H1 (cell line): ENCODE measurements at regions not wholly inside any gene's neighbourhood (a gene's known extent, or its start where the extent isn't known, plus 50 kb on each side); places are given as distances from the start of the nearest gene placed in this dataset.

Experiments
- CTCF ChIA-PET: fragments of 300-600 bp; sonication (Branson Sonifier 250); formaldehyde crosslinking; loops from one replicate; lab custom pipeline; 2021; ENCODE audit not compliant: partially characterized antibody; lab: Charles Lee
- POLR2A ChIA-PET: fragments of 300-600 bp; sonication (Branson Sonifier 250); formaldehyde crosslinking; loops from one replicate; lab custom pipeline; 2021; ENCODE audit warnings: inconsistent platforms; ENCODE audit not compliant: partially characterized antibody; lab: Charles Lee
- DNase-seq, 2 experiments: peaks; one replicate each; pipeline versions ENCODE4 v3.0.0 to v3.0.0-alpha.2; 2010 to 2022; ENCODE audit warnings: low spot score in 2 of 2, low read depth in 1 of 2, mixed read lengths in 1 of 2
- FAIRE-seq: peaks from 2 replicates; lab custom pipeline; 2011; peaks lifted over from hg19 to GRCh38; lab: Jason Lieb, UNC
- H2AFZ ChIP-seq: 2 replicates; pipeline ENCODE4 v1.8.1; 2012; ENCODE audit warnings: low read length, inconsistent platforms
- H2AK5ac ChIP-seq: 2 replicates; pipeline ENCODE4 v1.6.1; 2013; ENCODE audit warnings: low read depth, low read length
- H2BK120ac ChIP-seq: replicated peaks from 2 replicates; pipeline ENCODE3; 2013; ENCODE audit warnings: low read depth, low read length, inconsistent platforms
- H2BK12ac ChIP-seq: 2 replicates; pipeline ENCODE4 v1.6.1; 2013; ENCODE audit warnings: low read depth, low read length
- H2BK15ac ChIP-seq: 2 replicates; pipeline ENCODE4 v1.6.1; 2013; ENCODE audit warnings: low read length
- H2BK20ac ChIP-seq: 2 replicates; pipeline ENCODE4 v1.6.1; 2013; ENCODE audit warnings: low read length
- H2BK5ac ChIP-seq: 2 replicates; pipeline ENCODE4 v1.6.1; 2013; ENCODE audit warnings: low read depth, low read length
- H3K14ac ChIP-seq: 2 replicates; pipeline ENCODE4 v1.6.1; 2013; ENCODE audit warnings: inconsistent platforms; ENCODE audit not compliant: insufficient read length
- H3K18ac ChIP-seq: 2 replicates; pipeline ENCODE4 v1.6.1; 2013; ENCODE audit warnings: low read length; ENCODE audit errors: extremely low read depth
- H3K23ac ChIP-seq: 2 replicates; pipeline ENCODE4 v1.6.1; 2013; ENCODE audit warnings: inconsistent platforms; ENCODE audit not compliant: insufficient read length
- H3K23me2 ChIP-seq: 2 replicates; pipeline ENCODE4 v1.6.1; 2013; ENCODE audit warnings: low read depth, low read length
- H3K27ac ChIP-seq: 2 replicates; pipeline ENCODE4 v1.6.1; 2011; ENCODE audit warnings: low read depth, low read length, inconsistent platforms
- H3K27me3 ChIP-seq, 4 experiments: replicated peaks in 1 of 4; 1 replicate in 1 of 4; 2 replicates in 3 of 4; pipeline versions ENCODE4 v1.6.1 to v1.8.1; 2011 to 2013; ENCODE audit warnings: low read length in 3 of 4, mild to moderate bottlenecking in 3 of 4, inconsistent platforms in 2 of 4, mixed read lengths in 2 of 4, moderate library complexity in 1 of 4; ENCODE audit not compliant: control insufficient read depth in 3 of 4, insufficient read depth in 3 of 4; ENCODE audit errors: extremely low read depth in 1 of 4
- H3K36me3 ChIP-seq, 4 experiments: 2 replicates each; pipeline versions ENCODE4 v1.6.1 to v1.8.1; 2011 to 2013; ENCODE audit warnings: mild to moderate bottlenecking in 4 of 4, low read length in 3 of 4, moderate library complexity in 2 of 4, control low read depth in 1 of 4, inconsistent platforms in 1 of 4; ENCODE audit not compliant: insufficient read depth in 4 of 4, control insufficient read depth in 2 of 4
- H3K4ac ChIP-seq: replicated peaks from 2 replicates; pipeline ENCODE3; 2013; ENCODE audit warnings: low read length, low read depth, mixed read lengths, inconsistent platforms; ENCODE audit not compliant: insufficient read length
- H3K4me1 ChIP-seq, 4 experiments: replicated peaks in 1 of 4; 1 replicate in 1 of 4; 2 replicates in 3 of 4; pipeline versions ENCODE4 v1.6.1 to v1.8.1; 2011 to 2013; ENCODE audit warnings: low read length in 3 of 4, inconsistent platforms in 2 of 4, mixed read lengths in 1 of 4; ENCODE audit not compliant: insufficient read depth in 4 of 4, control insufficient read depth in 3 of 4
- H3K4me2 ChIP-seq, 2 experiments: 2 replicates each; pipeline versions ENCODE4 v1.6.1 to v1.8.1; 2011 to 2013; ENCODE audit warnings: low read depth in 2 of 2, low read length in 2 of 2, control low read depth in 1 of 2, inconsistent platforms in 1 of 2, mild to moderate bottlenecking in 1 of 2; ENCODE audit not compliant: insufficient read depth in 1 of 2
- H3K4me3 ChIP-seq, 4 experiments: fragments of 200-600, 300-600 bp in 1 of 4; sonication (generic), shearing (Covaris generic), sonication (Bioruptor Twin) in 1 of 4; 2 replicates each; pipeline versions ENCODE4 v1.5.1 to v1.8.1; 2011 to 2016; ENCODE audit warnings: low read length in 4 of 4, low read depth in 3 of 4, control low read depth in 2 of 4, inconsistent platforms in 2 of 4, mild to moderate bottlenecking in 2 of 4, mixed read lengths in 1 of 4, moderate library complexity in 1 of 4; ENCODE audit not compliant: insufficient read depth in 2 of 4; ENCODE audit errors: extremely low read depth in 1 of 4
- H3K56ac ChIP-seq: replicated peaks from 2 replicates; pipeline ENCODE3; 2013; ENCODE audit warnings: low read depth, mild to moderate bottlenecking, mixed read lengths, low read length, inconsistent platforms; ENCODE audit not compliant: insufficient read length
- H3K79me1 ChIP-seq: 2 replicates; pipeline ENCODE4 v1.6.1; 2013; ENCODE audit warnings: low read depth, low read length, control low read depth
- H3K79me2 ChIP-seq, 2 experiments: 2 replicates each; pipeline versions ENCODE4 v1.6.1 to v1.8.1; 2012 to 2013; ENCODE audit warnings: low read length in 2 of 2, mild to moderate bottlenecking in 2 of 2, inconsistent platforms in 1 of 2; ENCODE audit not compliant: insufficient read depth in 2 of 2, control insufficient read depth in 1 of 2
- H3K9ac ChIP-seq, 4 experiments: replicated peaks in 1 of 4; 1 replicate in 1 of 4; 2 replicates in 3 of 4; pipeline versions ENCODE4 v1.6.1 to v1.8.1; 2011 to 2013; ENCODE audit warnings: low read depth in 3 of 4, low read length in 3 of 4, control low read depth in 2 of 4, mild to moderate bottlenecking in 2 of 4, moderate library complexity in 2 of 4, inconsistent platforms in 1 of 4; ENCODE audit errors: extremely low read depth in 1 of 4
- H3K9me3 ChIP-seq, 2 experiments: 2 replicates each; pipeline versions ENCODE4 v1.6.1 to v1.8.1; 2012 to 2013; ENCODE audit warnings: mild to moderate bottlenecking in 2 of 2, moderate library complexity in 2 of 2, control low read depth in 1 of 2, inconsistent platforms in 1 of 2, low read depth in 1 of 2, low read length in 1 of 2, mixed read lengths in 1 of 2; ENCODE audit not compliant: insufficient read depth in 2 of 2
- H4K20me1 ChIP-seq, 2 experiments: replicated peaks in 1 of 2; 2 replicates each; pipeline versions ENCODE3 to v1.8.1; 2011 to 2013; ENCODE audit warnings: inconsistent platforms in 2 of 2, low read length in 2 of 2, mild to moderate bottlenecking in 1 of 2; ENCODE audit not compliant: insufficient read depth in 2 of 2, control insufficient read depth in 1 of 2
- H4K5ac ChIP-seq: 2 replicates; pipeline ENCODE4 v1.6.1; 2013; ENCODE audit warnings: low read length, low read depth, mixed read lengths, inconsistent platforms; ENCODE audit not compliant: insufficient read length
- H4K8ac ChIP-seq: 2 replicates; pipeline ENCODE4 v1.8.0; 2013; ENCODE audit warnings: mild to moderate bottlenecking, moderate library complexity, low read length, inconsistent platforms; ENCODE audit not compliant: insufficient read depth; ENCODE audit errors: extremely low read depth
- H4K91ac ChIP-seq: replicated peaks from 2 replicates; pipeline ENCODE3; 2013; ENCODE audit warnings: low read length, mixed read lengths, inconsistent platforms; ENCODE audit not compliant: insufficient read length
- ASH2L ChIP-seq: fragments of 200-600, 300-600 bp; sonication (generic); IDR thresholded peaks from one replicate; pipeline ENCODE4 v1.7.1; 2017; ENCODE audit warnings: low read length
- BACH1 ChIP-seq: IDR thresholded peaks from 2 replicates; pipeline ENCODE4 v1.6.1; 2012; ENCODE audit warnings: low read length, improper control_type of control experiment
- BRCA1 ChIP-seq: IDR thresholded peaks from 2 replicates; pipeline ENCODE4 v1.6.1; 2012; ENCODE audit warnings: low read depth, low read length, improper control_type of control experiment
- CBX5 ChIP-seq: fragments of 300-800, 300-1000 bp; sonication (generic); IDR thresholded peaks from 2 replicates; pipeline ENCODE4 v1.7.1; 2016; ENCODE audit warnings: antibody characterized with exemption, low read length, low read depth
- CHD2 ChIP-seq: IDR thresholded peaks from 2 replicates; pipeline ENCODE4 v1.6.1; 2012; ENCODE audit warnings: low read length, improper control_type of control experiment
- CTCF ChIP-seq, 3 experiments: IDR thresholded peaks; 1 replicate in 2 of 3; 2 replicates in 1 of 3; pipeline versions ENCODE4 v1.5.1 to v1.6.1; 2011; ENCODE audit warnings: low read length in 3 of 3, mild to moderate bottlenecking in 3 of 3, inconsistent platforms in 2 of 3, low read depth in 1 of 3, moderate library complexity in 1 of 3; ENCODE audit not compliant: insufficient read depth in 1 of 3; ENCODE audit errors: control extremely low read depth in 1 of 3
- KDM5A ChIP-seq: fragments of 200-600 bp; IDR thresholded peaks from 2 replicates; pipeline ENCODE4 v1.7.1; 2012; ENCODE audit warnings: mild to moderate bottlenecking, low read length, inconsistent platforms, mixed read lengths
- NRF1 ChIP-seq: IDR thresholded peaks from 2 replicates; pipeline ENCODE4 v1.6.1; 2011; ENCODE audit warnings: mild to moderate bottlenecking, low read depth, low read length, improper control_type of control experiment
- POU5F1 ChIP-seq: IDR thresholded peaks from 2 replicates; pipeline ENCODE4 v1.6.1; 2011; ENCODE audit warnings: low read depth, mild to moderate bottlenecking, low read length, moderate library complexity
- RNF2 ChIP-seq: fragments of 200-900, 300-1000 bp; sonication (generic); IDR thresholded peaks from 2 replicates; pipeline ENCODE4 v1.7.1; 2016; ENCODE audit warnings: borderline replicate concordance, low read depth, mild to moderate bottlenecking, antibody characterized with exemption, low read length; ENCODE audit not compliant: poor library complexity, severe bottlenecking; ENCODE audit errors: missing control alignments
- SAP30 ChIP-seq: fragments of 300-600 bp; sonication (generic); IDR thresholded peaks from 2 replicates; pipeline ENCODE4 v1.7.1; 2012; ENCODE audit warnings: low read length, moderate library complexity, mild to moderate bottlenecking, inconsistent platforms; ENCODE audit not compliant: insufficient read depth, insufficient replicate concordance
- TBP ChIP-seq: IDR thresholded peaks from 2 replicates; pipeline ENCODE4 v1.6.1; 2011; ENCODE audit warnings: low read depth, low read length, improper control_type of control experiment
- TEAD4 ChIP-seq: IDR thresholded peaks from 2 replicates; pipeline ENCODE4 v1.6.1; 2012; ENCODE audit warnings: low read depth, low read length, inconsistent platforms, mixed read lengths
- WGBS, 2 experiments: shearing (Covaris generic) in 1 of 2; methylation state at CpG; one replicate each; pipeline versions ENCODE4 v1.1.6 to v1.1.7; 2013 to 2015; ENCODE audit warnings: low lambda C conversion rate in 2 of 2, mixed read lengths in 2 of 2, inconsistent platforms in 1 of 2, low coverage in 1 of 2, missing lambda C conversion rate in 1 of 2; ENCODE audit not compliant: insufficient replicate concordance in 2 of 2, insufficient coverage in 1 of 2, insufficient read length in 1 of 2; ENCODE audit errors: extremely low coverage in 1 of 2, missing lambda C conversion rate in 1 of 2; 5-methylcytosine and 5-hydroxymethylcytosine counted together

GRCh38 chr12:98374007-98374406 lies 141.4 kb upstream of the TMPO start:
- H3K4me2 ChIP-seq: no peak overlapping the region
- H3K27ac ChIP-seq: no peak overlapping the region
- H3K79me2 ChIP-seq: no peaks in the 10 kb centered on the region
- no peak overlapping the region for H3K4me3 ChIP-seq
- H3K23me2 ChIP-seq: no peaks in the 10 kb centered on the region
- H4K8ac ChIP-seq: no peak overlapping the region
- ChIA-PET CTCF (interaction anchor here (0.6 to 3.4 kb wide), 20 partner anchors 9 to 763 kb away, joined by 3 to 39 read pairs (median 4); no protein-coding TSS in a partner anchor), POLR2A (no interaction called here)
- H3K36me3 ChIP-seq: no peaks in the 10 kb centered on the region
- no peaks in the 10 kb centered on the region; a peak in 1 of 7 replicates for H3K4me1 ChIP-seq
- H3K9ac ChIP-seq: no peak overlapping the region
- H2BK12ac ChIP-seq: no peak overlapping the region
- H3K27me3 ChIP-seq: no peaks in the 10 kb centered on the region
- no peak overlapping the region for H2AFZ ChIP-seq
- no peak overlapping the region for H3K23ac ChIP-seq
- H2BK5ac ChIP-seq: no peak overlapping the region
- 86% methylated on average over 1 of the region's 1 CpG; no CpG with 5 or more reads in 1 of the 2 experiments for WGBS, 2 experiments
- H2BK120ac ChIP-seq: no peak overlapping the region
- H3K79me1 ChIP-seq: no peaks in the 10 kb centered on the region
- H3K14ac ChIP-seq: no peak overlapping the region
- no peaks in the 10 kb centered on the region for H4K20me1 ChIP-seq
- H2AK5ac ChIP-seq: no peak overlapping the region
- FAIRE-seq (no peak), DNase-seq (no peak)
- no peak overlapping the region for H2BK15ac ChIP-seq
- no peaks in the 10 kb centered on the region for H3K9me3 ChIP-seq
- H4K91ac ChIP-seq: no peak overlapping the region
- no peak overlapping the region for H4K5ac ChIP-seq
- no peak overlapping the region for H3K18ac ChIP-seq
- no peak overlapping the region for H3K4ac ChIP-seq
- no peak overlapping the region for H2BK20ac ChIP-seq
- H3K56ac ChIP-seq: no peak overlapping the region
- peak in 1 of 3 experiments; percentile 35; a peak in 1 of 4 replicates for TF ChIP-seq CTCF (IDR thresholded peaks at IDR 0.05; ENCODE audit: control extremely low read depth in 1 of 3, insufficient read depth in 1 of 3, low read depth in 1 of 3, low read length in 3 of 3)
- no peak for TF ChIP-seq NRF1
- no peak for TF ChIP-seq BRCA1
- no peak for TF ChIP-seq CBX5
- no peak for TF ChIP-seq KDM5A
- TF ChIP-seq SAP30: no peak
- no peak for TF ChIP-seq BACH1
- TF ChIP-seq POU5F1: no peak
- TF ChIP-seq RNF2: no peak
- no peak for TF ChIP-seq TEAD4
- no peak for TF ChIP-seq TBP
- no peak for TF ChIP-seq ASH2L
- TF ChIP-seq CHD2: no peak
